ENCODE measurements at regions not wholly inside any gene's neighbourhood (a gene's known extent, or its start where the extent isn't known, plus 50 kb on each side); places are given as distances from the start of the nearest gene placed in this dataset.
"Not testable (repeated sequence)": the region's sequence is repeated elsewhere in the genome, so short reads cannot be mapped to it uniquely, and the experiment has no call there.

GRCh38 chr2:40953341-40953740 is 501.5 kb upstream of the SLC8A1 start:
- no peak for DNase-seq (ENCODE audit: low read depth)

- no peak for DNase-seq (ENCODE audit: low read depth)
Measured at GRCh38 chr2:40955042-40955441, 503.2 kb upstream of the SLC8A1 start.

GRCh38 chr2:40955635-40956034 is 503.7 kb upstream of the SLC8A1 start:
- no peak for DNase-seq (ENCODE audit: low read depth)

- no peak for DNase-seq (ENCODE audit: low read depth)
Measured at GRCh38 chr2:40957508-40957907, 505.6 kb upstream of the SLC8A1 start.

DNA sequence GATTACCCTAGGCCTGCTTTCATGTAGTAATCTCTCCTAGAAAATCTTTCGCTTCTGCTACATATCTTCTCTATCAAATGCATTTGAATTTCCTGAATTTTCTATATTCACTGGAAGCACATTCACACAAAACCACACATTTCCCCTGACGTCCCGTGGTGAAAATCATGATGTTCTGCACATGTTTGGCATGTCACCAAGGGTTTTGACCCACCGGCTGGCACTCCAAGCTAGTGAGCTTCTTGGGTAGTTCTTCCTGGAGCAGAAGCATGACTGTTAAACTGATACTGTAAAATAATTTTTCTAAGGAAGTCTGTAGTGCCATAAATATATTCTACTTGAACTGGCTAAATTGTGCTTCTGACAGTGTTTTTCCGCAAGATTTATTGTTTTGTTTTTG is 510.1 kb upstream of the SLC8A1 start:
- DNase-seq (ENCODE audit: low read depth): no peak

DNA sequence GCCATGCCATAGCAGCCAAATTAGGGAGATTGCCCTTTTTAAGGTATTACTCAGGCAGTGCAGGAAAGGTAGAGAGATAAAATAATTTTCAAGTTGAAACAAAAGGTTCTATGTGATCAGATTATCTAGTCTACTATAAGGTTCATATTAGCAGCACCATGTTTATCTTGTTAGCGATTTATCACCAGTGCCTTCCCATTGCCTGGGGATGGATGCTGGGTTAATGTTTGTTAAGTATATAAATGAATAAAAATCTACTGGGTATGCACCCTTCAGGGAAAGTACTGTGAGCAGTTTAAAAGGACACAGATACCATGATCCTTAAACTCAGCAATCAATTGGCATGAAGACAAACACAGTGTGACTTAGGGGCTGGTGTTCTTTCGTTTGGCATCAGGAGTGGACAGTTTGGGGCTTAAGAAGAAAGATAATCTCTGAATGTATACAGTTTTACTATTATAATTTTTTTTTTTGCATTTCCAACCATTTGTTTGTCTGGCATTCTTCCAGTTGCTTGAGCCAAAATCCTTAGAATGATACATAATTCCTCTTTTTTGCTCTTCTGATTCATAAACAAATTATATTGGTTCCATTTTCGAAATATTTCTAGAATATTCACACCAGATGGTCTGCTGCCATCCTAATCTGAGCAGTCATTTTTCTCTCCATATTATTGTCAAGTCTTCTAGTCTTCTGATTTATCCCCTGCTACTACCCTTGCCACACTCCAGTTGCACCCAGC is 512.8 kb upstream of the SLC8A1 start:
- DNase-seq (ENCODE audit: low read depth): no peak

DNA sequence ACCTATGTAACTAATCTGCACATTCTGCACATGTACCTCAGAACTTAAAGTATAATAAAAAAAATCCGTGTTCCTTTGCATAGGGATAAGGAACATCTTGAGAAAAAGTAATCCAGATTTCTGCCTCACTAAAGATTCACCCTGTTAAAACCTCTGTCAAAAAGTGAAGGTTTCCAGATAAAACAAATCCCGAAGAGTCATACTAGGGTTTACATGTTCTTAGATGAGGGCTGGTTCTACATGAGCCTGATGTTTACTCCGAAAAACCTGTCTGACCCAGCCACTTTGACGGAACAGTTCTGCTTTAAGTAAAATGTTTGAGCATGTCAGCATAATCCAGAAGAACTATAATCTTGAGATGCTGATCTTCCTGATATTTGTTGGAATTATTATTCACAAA is 515.6 kb upstream of the SLC8A1 start:
- DNase-seq (ENCODE audit: low read depth): no peak

DNA sequence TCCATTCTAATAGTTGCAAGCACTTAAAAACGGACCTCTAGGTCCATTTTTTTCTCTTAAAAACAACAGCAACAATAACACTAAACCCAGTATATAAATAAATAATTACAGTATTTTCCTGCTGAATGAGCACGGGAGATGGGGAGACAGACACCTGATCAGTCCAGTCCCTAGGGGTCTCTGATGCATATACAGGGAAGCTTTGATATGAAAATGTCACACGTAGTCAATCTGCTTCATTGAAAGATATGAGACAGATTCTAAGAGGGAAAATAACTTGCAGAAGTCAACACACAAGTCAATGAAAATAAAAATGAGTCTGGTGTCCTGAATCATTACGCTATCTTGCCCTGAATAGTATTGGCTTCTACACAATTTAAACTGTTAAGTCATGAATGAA is 523.3 kb upstream of the SLC8A1 start:
- no peak for DNase-seq (ENCODE audit: low read depth)

DNA sequence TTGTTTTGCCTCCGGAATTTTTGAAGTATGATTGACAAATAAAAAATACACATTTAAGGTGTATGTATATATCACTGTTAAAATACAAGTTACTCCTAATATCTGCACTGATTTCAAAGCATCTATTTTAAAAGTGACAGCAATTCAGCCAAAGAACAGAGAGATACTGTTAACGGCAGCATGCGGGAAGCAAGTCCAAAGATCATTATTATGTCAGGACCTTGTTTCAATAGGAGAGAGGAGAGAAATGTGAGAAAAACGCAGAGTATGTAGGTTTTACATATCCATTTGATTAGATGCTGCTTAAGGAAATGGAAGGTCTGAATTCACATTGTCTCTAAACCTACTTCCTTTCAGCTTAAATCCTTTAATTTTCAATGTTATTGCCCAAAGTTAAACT is 545.5 kb upstream of the SLC8A1 start:
- no peak for DNase-seq (ENCODE audit: low read depth)

DNA sequence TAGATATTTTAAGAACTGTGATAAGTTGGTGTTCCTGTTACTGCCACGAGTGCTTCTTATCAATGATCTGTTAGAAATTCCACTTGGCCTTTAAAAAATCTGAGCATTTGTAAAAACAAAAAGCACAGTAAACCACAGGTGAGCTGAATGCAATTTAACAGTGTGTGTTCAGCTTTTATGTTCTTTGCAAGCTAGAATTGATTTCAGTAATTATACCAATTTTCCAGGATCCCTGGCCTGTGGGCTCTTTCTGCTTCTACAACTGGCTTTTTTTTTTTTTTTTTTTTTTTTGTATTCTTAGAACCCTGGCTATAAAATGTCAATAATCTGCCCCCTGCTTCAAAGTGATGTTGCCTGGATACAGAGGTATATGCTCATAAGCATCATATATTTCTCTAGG is 548.5 kb upstream of the SLC8A1 start:
- DNase-seq (ENCODE audit: low read depth): no peak

DNA sequence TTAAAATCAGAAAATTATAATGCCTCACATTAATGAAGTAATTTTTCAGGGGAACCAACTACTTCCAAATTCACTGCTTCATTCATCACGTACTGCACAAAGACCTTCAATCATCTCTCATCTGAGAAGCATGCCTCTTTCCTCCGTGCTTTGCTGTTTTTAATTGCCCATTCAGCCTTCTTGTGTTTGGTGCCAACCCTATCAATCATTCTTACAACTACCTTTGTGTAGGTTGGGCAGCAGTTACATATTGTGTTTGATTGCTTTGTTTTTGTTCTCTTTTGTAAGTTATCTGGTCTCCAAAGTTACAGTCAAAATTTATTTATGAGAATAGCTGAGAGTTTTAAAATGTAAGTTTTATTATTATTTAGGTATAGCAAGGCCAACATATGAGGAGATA is 549.0 kb upstream of the SLC8A1 start:
- no peak for DNase-seq (ENCODE audit: low read depth)

DNA sequence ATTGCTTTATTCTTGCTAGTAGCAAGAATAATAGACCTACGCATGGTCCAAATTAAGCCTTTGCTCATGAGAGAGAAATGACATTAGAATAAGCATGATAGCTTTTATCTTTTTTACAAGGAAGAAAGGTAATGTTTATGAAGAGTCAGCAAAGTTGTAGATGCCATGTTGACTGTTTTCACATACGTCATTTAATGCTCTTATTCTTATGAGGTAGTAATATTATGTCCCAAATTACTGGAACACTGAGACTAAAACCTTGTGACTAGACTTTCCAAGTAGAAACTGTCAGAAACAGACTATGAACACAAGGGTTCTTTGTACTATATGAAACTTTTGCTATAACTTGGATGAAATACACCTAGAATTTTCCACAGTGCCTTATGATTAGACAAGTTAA is 552.8 kb upstream of the SLC8A1 start:
- DNase-seq (ENCODE audit: low read depth): no peak

DNA sequence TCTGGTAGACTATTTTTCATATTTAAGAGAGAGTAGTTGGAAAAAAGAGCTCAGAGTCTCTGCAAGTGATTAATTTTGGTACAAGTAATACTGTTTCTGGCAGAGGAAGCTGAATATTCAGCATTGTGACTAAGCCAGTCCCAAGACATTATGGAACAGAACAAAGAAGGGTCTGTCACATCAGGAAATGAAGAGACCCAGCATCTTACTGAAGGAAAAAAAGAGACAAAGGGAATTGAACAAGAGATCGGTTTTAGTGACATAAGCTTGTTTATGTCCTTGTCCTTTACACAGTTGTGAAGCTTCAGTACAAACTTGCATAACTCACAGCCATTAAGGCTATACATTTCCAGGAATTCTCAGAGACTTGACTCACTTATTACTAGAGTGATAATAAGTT is 568.5 kb upstream of the SLC8A1 start:
- DNase-seq (ENCODE audit: low read depth): no peak

- DNase-seq (ENCODE audit: low read depth): no peak
Measured at GRCh38 chr2:41024816-41025215, 572.9 kb upstream of the SLC8A1 start.

GRCh38 chr2:41026613-41027012 is 574.7 kb upstream of the SLC8A1 start:
- no peak for DNase-seq (ENCODE audit: low read depth)

DNA sequence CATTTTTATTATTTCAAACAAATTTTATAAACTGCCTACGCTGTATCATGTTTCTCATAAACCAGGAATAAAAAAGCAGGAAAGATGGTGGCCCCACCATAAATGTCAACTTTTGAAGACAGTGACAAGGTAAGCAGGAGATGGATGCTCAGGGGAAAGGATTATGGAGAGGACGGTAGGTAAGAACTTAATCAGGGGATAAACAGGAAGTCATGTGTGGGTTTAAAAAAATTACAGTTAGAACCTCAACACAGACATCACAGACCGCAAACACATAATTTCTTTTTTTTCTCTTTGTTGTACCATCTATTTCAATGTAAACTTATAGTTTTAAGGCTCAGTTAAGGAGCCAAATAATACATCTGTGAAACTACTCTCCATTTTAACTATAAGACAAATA is 575.2 kb upstream of the SLC8A1 start:
- DNase-seq (ENCODE audit: low read depth): no peak

- no peak for DNase-seq (ENCODE audit: low read depth)
Measured at GRCh38 chr2:41031282-41031681, 579.4 kb upstream of the SLC8A1 start.

DNA sequence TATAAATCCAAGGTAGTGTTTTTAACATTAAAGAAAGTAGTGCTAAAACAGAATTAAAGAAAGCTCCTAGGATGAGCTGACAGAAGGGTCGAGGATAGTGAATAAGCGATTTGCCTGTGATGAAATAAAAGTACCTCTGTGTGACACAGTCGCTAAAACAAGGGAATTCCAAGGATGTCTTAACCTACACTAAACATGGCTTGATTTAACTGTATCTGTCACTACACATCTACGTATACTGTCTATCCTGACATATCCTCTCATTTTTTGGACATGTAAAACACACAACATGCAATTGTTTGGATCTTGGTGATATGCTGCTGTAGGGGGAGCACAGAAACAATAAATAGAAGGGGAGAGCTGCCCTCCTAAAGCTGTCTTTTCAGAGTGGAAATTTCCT is 580.8 kb upstream of the SLC8A1 start:
- no peak for DNase-seq (ENCODE audit: low read depth)

DNA sequence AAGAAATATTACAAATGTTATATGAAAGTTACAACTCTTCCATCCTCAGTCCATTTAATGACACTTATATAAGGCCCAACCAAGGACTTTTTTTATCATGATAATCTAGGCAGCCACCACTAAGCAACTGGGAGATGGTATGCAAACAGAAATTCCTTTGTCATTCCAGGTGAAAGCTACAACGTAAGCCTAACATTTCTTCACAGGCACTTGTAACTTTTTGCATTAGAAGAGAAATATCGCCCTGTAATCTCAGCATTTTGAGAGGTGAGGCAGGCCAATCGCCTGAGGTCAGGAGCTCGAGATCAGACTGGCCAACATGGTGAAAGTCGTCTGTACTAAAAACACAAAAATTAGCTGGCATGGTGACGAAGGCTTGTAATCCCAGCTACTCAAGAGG is 581.2 kb upstream of the SLC8A1 start:
- DNase-seq (ENCODE audit: low read depth): no peak

DNA sequence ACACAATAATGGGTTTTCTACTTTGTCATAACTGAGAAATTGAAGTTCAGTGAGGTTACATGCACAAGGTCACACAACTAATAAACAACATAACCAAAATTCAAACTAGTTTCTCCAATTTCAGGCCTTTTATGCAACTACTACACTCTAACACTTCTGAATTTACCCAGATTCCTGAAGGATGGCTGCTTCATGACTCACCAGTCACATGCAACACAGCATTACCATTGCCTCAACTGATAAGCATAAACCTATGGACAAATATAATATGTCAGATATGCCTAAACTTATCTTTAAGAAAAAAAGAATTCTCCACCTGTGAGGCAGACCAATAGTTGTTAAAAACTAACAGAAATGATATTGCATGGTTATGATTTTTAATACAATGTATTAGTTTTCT is 586.5 kb upstream of the SLC8A1 start:
- DNase-seq (ENCODE audit: low read depth): no peak

GRCh38 chr2:41039750-41040149 is 587.9 kb upstream of the SLC8A1 start:
- not testable (repeated sequence) for DNase-seq (ENCODE audit: low read depth)

GRCh38 chr2:41040782-41041520 is 589.1 kb upstream of the SLC8A1 start:
- DNase-seq (ENCODE audit: low read depth): no peak

DNA sequence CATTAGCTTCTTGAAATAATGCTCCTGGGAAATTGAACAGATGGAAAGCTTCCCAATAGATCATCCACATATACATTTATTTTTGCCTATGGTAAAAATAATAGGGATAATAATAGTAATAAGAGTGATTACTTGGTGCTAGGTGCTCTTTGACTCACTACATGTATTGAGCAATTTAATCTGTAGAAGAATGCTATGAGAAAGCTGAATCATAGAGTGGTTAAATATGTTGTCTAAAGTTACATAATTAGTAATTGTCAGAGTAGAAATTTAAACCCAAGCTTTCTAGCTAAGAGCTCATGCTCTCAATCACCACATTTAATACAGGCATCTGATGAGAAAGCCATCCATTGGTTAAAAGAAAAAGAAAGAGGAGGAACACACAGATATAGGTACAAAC is 590.5 kb upstream of the SLC8A1 start:
- no peak for DNase-seq (ENCODE audit: low read depth)

DNA sequence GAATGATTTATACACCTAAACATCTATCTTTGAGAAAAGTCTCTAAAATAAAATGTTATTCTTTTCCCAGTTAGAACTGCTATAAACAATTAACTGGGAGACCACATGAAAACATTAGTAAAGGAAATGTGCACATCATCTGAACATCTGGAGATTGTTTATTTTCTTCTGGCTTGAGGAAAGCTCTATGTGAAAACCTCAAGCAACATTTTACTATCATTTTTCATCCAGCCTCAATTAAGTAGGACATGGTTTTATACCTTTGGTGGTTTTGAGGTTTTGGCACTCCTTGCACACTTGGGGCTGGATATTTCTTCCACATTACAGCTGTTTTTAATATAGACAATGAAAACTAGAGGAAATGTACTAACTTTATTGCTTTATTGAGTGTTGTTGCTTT is 609.5 kb upstream of the SLC8A1 start:
- no peak for DNase-seq (ENCODE audit: low read depth)

All from stimulated activated CD8-positive, alpha-beta memory T cell treated with anti-CD3 and anti-CD28 coated beads, Interleukin-12 subunit alpha, Interleukin-12 subunit beta, amount 100 ng/mL, for 1 hour (primary cell).